Astrocyte of the cerebellum (primary cell): ENCODE measurements at regions not wholly inside any gene's neighbourhood (a gene's known extent, or its start where the extent isn't known, plus 50 kb on each side); places are given as distances from the start of the nearest gene placed in this dataset.

ENCODE experiments used
- DNase-seq: peaks from one replicate; pipeline ENCODE4 v3.0.0-alpha.2; 2011; ENCODE audit warnings: low read depth
- H3K4me3 ChIP-seq: 2 replicates; pipeline ENCODE4 v1.5.1; 2011; ENCODE audit warnings: mild to moderate bottlenecking, low read depth, low read length, moderate library complexity
- in situ Hi-C: cut with HindIII; loops from 2 replicates; pipeline ENCODE4 v1.10.0; 2017; ENCODE audit warnings: low sequenced_read_pairs
- TF ChIP-seq, protein P1 (sequence below): IDR thresholded peaks from 2 replicates; pipeline ENCODE4 v1.5.1; 2012; ENCODE audit warnings: low read length, low read depth, moderate library complexity, mild to moderate bottlenecking; ENCODE audit errors: missing control alignments

DNA sequence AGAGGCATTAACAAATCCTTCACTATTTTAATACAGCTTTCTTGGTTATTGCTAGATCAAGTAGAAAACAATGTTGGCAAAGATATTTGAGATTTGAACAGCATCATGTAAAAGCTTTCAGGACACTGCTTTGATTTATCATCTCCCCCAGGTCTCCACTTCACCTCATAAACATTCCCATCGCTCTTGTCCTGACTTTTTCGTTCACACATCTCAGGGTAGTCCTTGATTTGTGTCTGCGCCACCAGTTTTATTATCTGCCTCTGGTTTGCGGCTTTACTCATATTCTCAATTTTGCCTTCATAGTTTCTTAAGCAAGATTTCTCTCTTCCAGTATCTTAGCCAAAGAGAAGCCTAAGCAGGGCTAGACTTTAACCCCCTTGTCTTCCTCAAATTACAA, 63.5 kb upstream of the ROR1 start:
- in situ Hi-C loops: no loop called here
- no peak overlapping the region for H3K4me3 ChIP-seq
- TF ChIP-seq, protein P1, sequence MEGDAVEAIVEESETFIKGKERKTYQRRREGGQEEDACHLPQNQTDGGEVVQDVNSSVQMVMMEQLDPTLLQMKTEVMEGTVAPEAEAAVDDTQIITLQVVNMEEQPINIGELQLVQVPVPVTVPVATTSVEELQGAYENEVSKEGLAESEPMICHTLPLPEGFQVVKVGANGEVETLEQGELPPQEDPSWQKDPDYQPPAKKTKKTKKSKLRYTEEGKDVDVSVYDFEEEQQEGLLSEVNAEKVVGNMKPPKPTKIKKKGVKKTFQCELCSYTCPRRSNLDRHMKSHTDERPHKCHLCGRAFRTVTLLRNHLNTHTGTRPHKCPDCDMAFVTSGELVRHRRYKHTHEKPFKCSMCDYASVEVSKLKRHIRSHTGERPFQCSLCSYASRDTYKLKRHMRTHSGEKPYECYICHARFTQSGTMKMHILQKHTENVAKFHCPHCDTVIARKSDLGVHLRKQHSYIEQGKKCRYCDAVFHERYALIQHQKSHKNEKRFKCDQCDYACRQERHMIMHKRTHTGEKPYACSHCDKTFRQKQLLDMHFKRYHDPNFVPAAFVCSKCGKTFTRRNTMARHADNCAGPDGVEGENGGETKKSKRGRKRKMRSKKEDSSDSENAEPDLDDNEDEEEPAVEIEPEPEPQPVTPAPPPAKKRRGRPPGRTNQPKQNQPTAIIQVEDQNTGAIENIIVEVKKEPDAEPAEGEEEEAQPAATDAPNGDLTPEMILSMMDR: no peak
- DNase-seq: no peak

DNA sequence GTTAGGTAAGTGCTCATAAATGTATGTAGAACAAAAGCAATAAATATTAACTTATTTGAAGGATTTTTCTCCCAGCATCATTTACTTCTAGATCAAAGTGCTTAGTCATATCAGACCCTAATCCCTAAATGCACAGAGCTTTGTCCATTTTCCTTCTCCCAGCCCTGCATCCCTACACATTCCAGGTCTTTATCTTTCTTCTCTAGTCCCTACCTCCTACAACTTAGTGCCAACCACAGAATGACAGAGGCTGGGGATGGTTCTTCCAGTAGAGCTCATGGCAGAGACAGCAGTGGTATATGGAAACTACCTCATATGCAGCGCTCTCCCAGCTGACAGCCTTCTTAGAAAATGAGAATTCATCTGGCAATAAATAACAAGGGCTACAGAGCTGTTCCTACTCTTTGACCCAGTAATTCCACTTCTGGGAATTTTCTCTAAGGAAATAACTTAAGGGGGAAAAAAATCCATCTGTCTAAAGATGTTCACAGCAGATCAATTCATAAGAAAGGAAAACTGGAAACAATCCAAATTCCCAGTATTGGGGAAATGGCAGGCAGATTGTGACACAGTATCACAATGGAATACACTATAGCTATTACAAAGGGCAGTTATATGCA, 62.9 kb upstream of the ROR1 start:
- TF ChIP-seq, protein P1: no peak
- no peak overlapping the region for H3K4me3 ChIP-seq
- in situ Hi-C loops: no loop called here
- DNase-seq: no peak

DNA sequence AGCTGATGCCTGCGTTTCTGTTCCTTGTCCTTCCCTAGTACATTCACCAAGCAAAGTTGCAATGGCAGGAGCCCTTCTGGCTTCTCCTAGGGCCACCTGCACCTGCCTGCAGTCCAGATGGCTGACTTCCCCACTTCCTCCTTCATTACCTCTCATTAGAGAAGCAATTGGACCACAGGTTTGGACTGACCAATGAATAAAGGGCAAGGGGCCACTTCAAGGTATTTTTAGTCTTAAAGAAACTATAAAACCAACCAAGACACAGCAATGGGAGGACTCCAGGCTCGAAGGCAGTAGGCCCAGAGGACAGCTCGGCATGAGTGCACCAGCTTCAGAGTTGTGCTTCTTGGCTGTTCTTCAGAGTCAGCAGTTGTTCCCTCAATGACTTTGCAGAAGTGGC, 60.8 kb upstream of the ROR1 start:
- in situ Hi-C loops: no loop called here
- no peak overlapping the region for H3K4me3 ChIP-seq
- TF ChIP-seq, protein P1: no peak
- no peak for DNase-seq

- DNase-seq: peak; percentile 92
- H3K4me3 ChIP-seq: no peak overlapping the region
- in situ Hi-C loops: no loop called here
- TF ChIP-seq, protein P1: no peak
These were observed 60.0 kb upstream of the ROR1 start for GRCh38 chr1:63713627-63714481.

- no peak overlapping the region for H3K4me3 ChIP-seq
- in situ Hi-C loops: no loop called here
- DNase-seq: no peak
- TF ChIP-seq, protein P1: no peak
These were observed 59.4 kb upstream of the ROR1 start for GRCh38 chr1:63714482-63714760.

DNA sequence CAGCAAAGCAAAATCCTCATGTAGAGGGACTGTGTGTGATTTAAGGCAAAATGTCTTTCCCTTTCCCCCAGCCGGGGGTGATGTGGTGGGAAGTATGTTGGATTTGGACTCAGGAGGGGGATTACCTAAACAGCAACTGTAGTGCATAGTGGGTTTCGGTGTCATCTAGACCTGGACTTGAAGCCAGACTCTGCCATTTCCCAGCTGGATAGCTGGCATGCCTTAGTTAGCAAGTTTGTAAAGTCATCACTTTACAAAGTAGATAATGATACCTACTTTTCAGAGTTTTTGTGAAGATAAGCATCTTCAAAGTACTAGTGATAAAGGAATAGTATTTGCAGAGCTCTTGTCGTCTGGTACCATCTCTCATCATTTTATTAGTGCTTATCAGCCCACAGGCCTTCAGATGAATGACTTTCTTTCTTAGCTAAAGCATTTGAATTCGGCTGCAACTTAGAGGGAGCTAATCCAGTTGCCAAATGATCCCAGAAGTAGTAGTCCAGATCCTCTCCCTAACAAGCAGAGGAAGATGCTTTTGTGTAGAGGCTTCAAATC, 56.2 kb upstream of the ROR1 start:
- TF ChIP-seq, protein P1: no peak
- no peak for DNase-seq
- in situ Hi-C loops: no loop called here
- H3K4me3 ChIP-seq: no peak overlapping the region
